Liver (tissue), 8 donors: ENCODE measurements at regions not wholly inside any gene's neighbourhood (a gene's known extent, or its start where the extent isn't known, plus 50 kb on each side); places are given as distances from the start of the nearest gene placed in this dataset.

Experiments used
- DNase-seq: peaks from one replicate; pipeline ENCODE4 v3.0.0-alpha.2; 2017; ENCODE audit warnings: low spot score
- H3K27ac ChIP-seq, 2 donors: one replicate each; pipeline ENCODE4 v1.7.0; 2013; ENCODE audit warnings: inconsistent platforms in 2 of 2, low read length in 2 of 2, control low read depth in 1 of 2, low read depth in 1 of 2, mild to moderate bottlenecking in 1 of 2
- H3K27me3 ChIP-seq, 4 donors: one replicate each; pipeline versions ENCODE4 v1.6.1 to v1.7.0; 2013; ENCODE audit warnings: low read length in 3 of 4, inconsistent platforms in 1 of 4, mild to moderate bottlenecking in 1 of 4, moderate library complexity in 1 of 4; ENCODE audit not compliant: control insufficient read depth in 4 of 4, insufficient read depth in 4 of 4
- H3K36me3 ChIP-seq, 4 donors: one replicate each; pipeline versions ENCODE4 v1.6.1 to v1.7.0; 2013; ENCODE audit warnings: low read length in 3 of 4, mild to moderate bottlenecking in 3 of 4, low read depth in 1 of 4, moderate library complexity in 1 of 4; ENCODE audit not compliant: control insufficient read depth in 4 of 4, insufficient read depth in 3 of 4
- H3K4me1 ChIP-seq, 4 donors: one replicate each; pipeline versions ENCODE4 v1.6.1 to v1.7.0; 2013; ENCODE audit warnings: low read length in 3 of 4, mild to moderate bottlenecking in 3 of 4, moderate library complexity in 1 of 4; ENCODE audit not compliant: control insufficient read depth in 4 of 4, insufficient read depth in 4 of 4
- H3K4me3 ChIP-seq, 3 donors: one replicate each; pipeline versions ENCODE4 v1.6.1 to v1.7.0; 2013; ENCODE audit warnings: low read length in 3 of 3, control low read depth in 1 of 3, low read depth in 1 of 3, mild to moderate bottlenecking in 1 of 3
- H3K9ac ChIP-seq, 2 donors: one replicate each; pipeline ENCODE4 v1.7.0; 2013; ENCODE audit warnings: low read length in 2 of 2, mild to moderate bottlenecking in 2 of 2, moderate library complexity in 2 of 2, control low read depth in 1 of 2, low read depth in 1 of 2
- H3K9me3 ChIP-seq, 4 donors: one replicate each; pipeline versions ENCODE4 v1.6.1 to v1.7.0; 2013; ENCODE audit warnings: low read length in 3 of 4; ENCODE audit not compliant: control insufficient read depth in 4 of 4
- FOXA1 ChIP-seq: IDR thresholded peaks from 2 replicates; pipeline ENCODE4 v1.6.1; 2016; ENCODE audit warnings: antibody characterized with exemption
- FOXA2 ChIP-seq: IDR thresholded peaks from 2 replicates; pipeline ENCODE4 v1.6.1; 2016; ENCODE audit warnings: antibody characterized with exemption
- GABPA ChIP-seq, 2 donors: IDR thresholded peaks in 1 of 2; conservative IDR thresholded peaks in 1 of 2; 2 replicates each; pipeline ENCODE4 v1.6.1; 2016; ENCODE audit warnings: antibody characterized with exemption in 2 of 2, mild to moderate bottlenecking in 1 of 2, moderate library complexity in 1 of 2
- HNF4A ChIP-seq, 2 donors: conservative IDR thresholded peaks; 2 replicates each; pipeline ENCODE4 v1.6.1; 2016; ENCODE audit warnings: antibody characterized with exemption in 2 of 2, mild to moderate bottlenecking in 2 of 2
- HNF4G ChIP-seq: IDR thresholded peaks from 2 replicates; pipeline ENCODE4 v1.6.1; 2016; ENCODE audit warnings: antibody characterized with exemption
- JUND ChIP-seq, 2 donors: IDR thresholded peaks; 2 replicates each; pipeline ENCODE4 v1.6.1; 2016; ENCODE audit warnings: antibody characterized with exemption in 2 of 2
- NR2F2 ChIP-seq: IDR thresholded peaks from 2 replicates; pipeline ENCODE4 v1.6.1; 2016; ENCODE audit warnings: antibody characterized with exemption
- RAD21 ChIP-seq, 2 donors: IDR thresholded peaks; 2 replicates each; pipeline ENCODE4 v1.6.1; 2016; ENCODE audit warnings: antibody characterized with exemption in 2 of 2, mild to moderate bottlenecking in 2 of 2
- SP1 ChIP-seq: IDR thresholded peaks from 2 replicates; pipeline ENCODE4 v1.6.1; 2018; ENCODE audit warnings: antibody characterized with exemption, mild to moderate bottlenecking
- WGBS: extraction: QIAGEN DNeasy Blood & Tissue Kit; methylation state at CpG from one replicate; pipeline ENCODE4 v1.1.7; 2013; 5-methylcytosine and 5-hydroxymethylcytosine counted together
- TF ChIP-seq, protein P1 (sequence below): IDR thresholded peaks from 2 replicates; pipeline ENCODE4 v1.6.1; 2016; ENCODE audit warnings: antibody characterized with exemption
- TF ChIP-seq, protein P2 (sequence below): IDR thresholded peaks from 2 replicates; pipeline ENCODE4 v1.6.1; 2016; ENCODE audit warnings: antibody characterized with exemption
- TF ChIP-seq, protein P3 (sequence below): fragments of 150-350 bp; IDR thresholded peaks from 2 replicates; pipeline ENCODE4 v1.5.1; 2017; ENCODE audit warnings: improper control_type of control experiment, low read depth, low read length; ENCODE audit not compliant: missing input control
- TF ChIP-seq, protein P4 (sequence below): IDR thresholded peaks from 2 replicates; pipeline ENCODE4 v1.6.1; 2016; ENCODE audit warnings: antibody characterized with exemption
- donor health status: healthy.
- donor health status: healthy.
- donor health status: healthy.
- donor health status: healthy.
- donor health status: healthy.

DNA sequence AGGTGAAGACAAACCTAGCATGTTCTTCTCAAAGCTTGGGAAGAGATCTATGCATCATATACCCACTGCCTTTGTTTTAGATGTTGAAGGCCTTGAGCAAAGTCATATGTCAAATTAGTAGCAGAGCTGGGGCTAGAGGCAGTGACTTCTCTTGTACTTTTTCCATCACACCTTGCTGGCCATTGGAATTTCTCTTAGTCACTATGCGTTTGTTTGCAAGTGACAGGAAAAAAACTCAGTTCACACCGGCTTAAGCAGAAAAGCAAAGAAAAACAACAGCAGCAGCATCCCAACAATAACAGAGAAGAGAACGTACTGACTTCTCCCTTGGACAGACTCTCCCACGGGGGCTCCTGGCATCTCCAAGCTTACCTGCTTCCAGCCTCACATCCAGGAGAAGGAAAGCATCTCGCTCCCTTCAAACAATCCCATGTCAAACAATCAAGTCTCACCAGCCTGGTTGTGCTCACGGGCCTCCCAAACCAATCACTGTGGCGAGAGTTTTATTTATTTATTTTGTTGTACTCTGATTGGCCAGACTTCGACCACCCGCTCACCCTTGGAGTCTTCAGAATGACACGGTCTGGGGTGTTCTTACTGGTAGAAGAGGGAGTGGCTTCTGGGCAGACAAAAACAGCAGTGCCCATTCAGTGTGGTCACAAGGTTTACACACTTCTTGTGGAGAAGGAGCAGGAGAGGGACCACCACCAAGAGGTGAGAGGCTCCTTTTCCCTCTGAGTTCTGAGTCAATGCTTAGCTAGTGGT is 83.8 kb upstream of the STC2 start:
- no peaks in the 10 kb centered on the region for H3K4me1 ChIP-seq
- H3K9me3 ChIP-seq = no peaks in the 10 kb centered on the region
- no peak for TF ChIP-seq SP1
- no peak for DNase-seq
- H3K4me3 ChIP-seq = no peak overlapping the region
- no peak overlapping the region for H3K9ac ChIP-seq
- WGBS = 60% methylated on average over 10 of the region's 10 CpGs
- no peaks in the 10 kb centered on the region for H3K36me3 ChIP-seq
- no peak overlapping the region for H3K27ac ChIP-seq
- no peaks in the 10 kb centered on the region for H3K27me3 ChIP-seq

DNA sequence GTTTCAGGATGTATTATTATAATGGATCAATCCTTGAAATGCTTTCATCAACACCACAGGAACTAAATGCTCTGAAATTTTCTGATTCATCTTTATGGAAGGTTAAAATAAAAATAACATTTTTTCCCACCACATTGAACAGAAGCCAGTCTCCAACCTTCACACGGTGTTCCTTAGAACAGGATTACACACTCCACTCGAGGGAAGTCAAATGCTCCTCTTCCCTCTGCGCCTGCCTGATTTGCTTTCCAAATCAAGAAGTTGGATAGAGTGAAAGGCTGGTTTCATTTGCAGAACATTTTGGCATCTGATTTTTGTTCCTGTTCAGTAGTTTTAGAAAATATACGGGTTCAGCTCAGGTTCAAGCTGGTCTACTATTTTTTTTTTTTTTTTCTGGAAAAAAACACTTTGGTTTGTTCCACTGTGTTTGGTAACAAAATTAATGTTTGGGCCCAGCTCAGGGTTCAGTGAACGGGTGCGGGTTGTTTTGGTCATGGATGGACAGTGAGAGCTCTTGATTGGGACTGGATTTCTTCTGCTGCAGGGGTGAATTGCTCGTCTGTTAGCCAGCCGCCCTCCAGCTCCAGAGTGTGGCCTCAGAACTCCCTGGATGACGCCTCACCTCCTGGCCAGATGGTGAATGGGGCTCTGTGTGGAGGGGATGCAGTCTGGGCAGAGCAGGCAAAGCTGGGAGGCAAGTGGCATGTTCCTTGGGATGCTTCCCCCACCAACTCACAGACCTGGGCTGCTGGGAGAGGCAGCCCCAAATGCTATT is 82.4 kb upstream of the STC2 start:
- 83% methylated on average over 9 of the region's 9 CpGs for WGBS
- Histone ChIP-seq H3K9me3 (no peaks in the 10 kb centered on the region), H3K27ac (no peak overlapping the region), H3K4me1 (no peaks in the 10 kb centered on the region), H3K4me3 (no peak overlapping the region), H3K27me3 (no peaks in the 10 kb centered on the region), H3K9ac (no peak overlapping the region), H3K36me3 (no peaks in the 10 kb centered on the region)
- no peak for DNase-seq
- TF ChIP-seq HNF4G (no peak), JUND (IDR thresholded peaks at IDR 0.05) (no peak), GABPA (IDR thresholded peaks at IDR 0.05 in 1 of 2, conservative IDR thresholded peaks at IDR 0.05 in 1 of 2) (no peak), HNF4A (conservative IDR thresholded peaks at IDR 0.05) (no peak), NR2F2 (no peak), RAD21 (IDR thresholded peaks at IDR 0.05) (no peak), FOXA2 (no peak)
- TF ChIP-seq, protein P1, sequence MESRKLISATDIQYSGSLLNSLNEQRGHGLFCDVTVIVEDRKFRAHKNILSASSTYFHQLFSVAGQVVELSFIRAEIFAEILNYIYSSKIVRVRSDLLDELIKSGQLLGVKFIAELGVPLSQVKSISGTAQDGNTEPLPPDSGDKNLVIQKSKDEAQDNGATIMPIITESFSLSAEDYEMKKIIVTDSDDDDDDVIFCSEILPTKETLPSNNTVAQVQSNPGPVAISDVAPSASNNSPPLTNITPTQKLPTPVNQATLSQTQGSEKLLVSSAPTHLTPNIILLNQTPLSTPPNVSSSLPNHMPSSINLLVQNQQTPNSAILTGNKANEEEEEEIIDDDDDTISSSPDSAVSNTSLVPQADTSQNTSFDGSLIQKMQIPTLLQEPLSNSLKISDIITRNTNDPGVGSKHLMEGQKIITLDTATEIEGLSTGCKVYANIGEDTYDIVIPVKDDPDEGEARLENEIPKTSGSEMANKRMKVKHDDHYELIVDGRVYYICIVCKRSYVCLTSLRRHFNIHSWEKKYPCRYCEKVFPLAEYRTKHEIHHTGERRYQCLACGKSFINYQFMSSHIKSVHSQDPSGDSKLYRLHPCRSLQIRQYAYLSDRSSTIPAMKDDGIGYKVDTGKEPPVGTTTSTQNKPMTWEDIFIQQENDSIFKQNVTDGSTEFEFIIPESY = no peak
- TF ChIP-seq, protein P2, sequence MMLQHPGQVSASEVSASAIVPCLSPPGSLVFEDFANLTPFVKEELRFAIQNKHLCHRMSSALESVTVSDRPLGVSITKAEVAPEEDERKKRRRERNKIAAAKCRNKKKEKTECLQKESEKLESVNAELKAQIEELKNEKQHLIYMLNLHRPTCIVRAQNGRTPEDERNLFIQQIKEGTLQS = no peak
- TF ChIP-seq, protein P3, sequence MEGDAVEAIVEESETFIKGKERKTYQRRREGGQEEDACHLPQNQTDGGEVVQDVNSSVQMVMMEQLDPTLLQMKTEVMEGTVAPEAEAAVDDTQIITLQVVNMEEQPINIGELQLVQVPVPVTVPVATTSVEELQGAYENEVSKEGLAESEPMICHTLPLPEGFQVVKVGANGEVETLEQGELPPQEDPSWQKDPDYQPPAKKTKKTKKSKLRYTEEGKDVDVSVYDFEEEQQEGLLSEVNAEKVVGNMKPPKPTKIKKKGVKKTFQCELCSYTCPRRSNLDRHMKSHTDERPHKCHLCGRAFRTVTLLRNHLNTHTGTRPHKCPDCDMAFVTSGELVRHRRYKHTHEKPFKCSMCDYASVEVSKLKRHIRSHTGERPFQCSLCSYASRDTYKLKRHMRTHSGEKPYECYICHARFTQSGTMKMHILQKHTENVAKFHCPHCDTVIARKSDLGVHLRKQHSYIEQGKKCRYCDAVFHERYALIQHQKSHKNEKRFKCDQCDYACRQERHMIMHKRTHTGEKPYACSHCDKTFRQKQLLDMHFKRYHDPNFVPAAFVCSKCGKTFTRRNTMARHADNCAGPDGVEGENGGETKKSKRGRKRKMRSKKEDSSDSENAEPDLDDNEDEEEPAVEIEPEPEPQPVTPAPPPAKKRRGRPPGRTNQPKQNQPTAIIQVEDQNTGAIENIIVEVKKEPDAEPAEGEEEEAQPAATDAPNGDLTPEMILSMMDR = no peak

DNA sequence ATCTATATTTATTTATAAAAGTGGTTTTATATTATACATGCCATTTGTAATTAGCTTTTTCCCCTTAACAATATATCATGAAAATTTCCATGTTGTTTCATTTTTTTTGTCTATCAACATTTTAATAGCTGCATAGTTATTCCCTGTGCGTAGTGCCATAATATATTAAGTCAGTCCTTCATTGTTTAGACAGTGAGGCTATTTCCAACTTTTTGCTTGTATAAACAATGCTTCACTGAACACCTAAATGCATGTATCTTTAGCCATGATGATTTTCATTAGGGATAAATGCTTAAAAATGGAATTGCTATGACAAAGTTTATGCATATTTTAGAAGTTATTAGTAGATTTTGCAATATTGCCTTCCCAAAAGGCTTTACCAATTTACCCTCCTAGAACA is 80.7 kb upstream of the STC2 start:
- DNase-seq = no peak
- 87% methylated on average over 1 of the region's 1 CpG for WGBS
- Histone ChIP-seq H3K36me3 (no peaks in the 10 kb centered on the region), H3K9me3 (no peaks in the 10 kb centered on the region), H3K27me3 (no peaks in the 10 kb centered on the region), H3K4me1 (no peaks in the 10 kb centered on the region), H3K9ac (no peak overlapping the region), H3K27ac (no peak overlapping the region), H3K4me3 (no peak overlapping the region)
- TF ChIP-seq FOXA2 (no peak), RAD21 (IDR thresholded peaks at IDR 0.05) (no peak), SP1 (no peak), HNF4A (conservative IDR thresholded peaks at IDR 0.05) (no peak), GABPA (IDR thresholded peaks at IDR 0.05 in 1 of 2, conservative IDR thresholded peaks at IDR 0.05 in 1 of 2) (no peak), JUND (IDR thresholded peaks at IDR 0.05) (no peak), FOXA1 (no peak), HNF4G (no peak), NR2F2 (no peak)
- TF ChIP-seq, protein P3 = no peak
- TF ChIP-seq, protein P2 = no peak
- TF ChIP-seq, protein P4, sequence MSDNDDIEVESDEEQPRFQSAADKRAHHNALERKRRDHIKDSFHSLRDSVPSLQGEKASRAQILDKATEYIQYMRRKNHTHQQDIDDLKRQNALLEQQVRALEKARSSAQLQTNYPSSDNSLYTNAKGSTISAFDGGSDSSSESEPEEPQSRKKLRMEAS = no peak
